ENCODE measurements at regions not wholly inside any gene's neighbourhood (a gene's known extent, or its start where the extent isn't known, plus 50 kb on each side); places are given as distances from the start of the nearest gene placed in this dataset.
"Not testable (repeated sequence)": the region's sequence is repeated elsewhere in the genome, so short reads cannot be mapped to it uniquely, and the experiment has no call there.

DNA sequence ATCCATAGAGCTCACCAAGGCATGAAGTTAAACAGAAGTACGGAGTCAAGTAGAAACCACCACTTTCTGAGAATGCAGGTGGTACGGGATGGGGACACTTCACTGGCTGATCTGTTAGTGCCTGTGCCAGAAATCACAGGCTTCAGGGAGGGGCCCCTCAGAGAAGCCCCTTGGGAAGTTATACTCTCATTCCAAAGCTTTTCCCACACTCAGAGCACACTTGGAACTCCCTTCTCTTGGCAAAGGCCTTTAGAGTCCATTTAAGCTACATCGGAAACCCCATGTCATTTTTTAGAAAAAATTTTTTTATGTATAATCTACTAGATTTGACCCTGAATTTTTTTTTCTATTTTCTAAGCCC is 80.7 kb upstream of the WASF3 start:
- H3K36me3 Mint-ChIP-seq, result no peaks in the 10 kb centered on the region
- H3K27ac Mint-ChIP-seq, result peak overlapping the region in 1 of 2 donors; percentile 72
- ATAC-seq (no peak), DNase-seq (ENCODE audit: low spot score in 2 of 2) (no peak)
- no peaks in the 10 kb centered on the region for H3K9me3 Mint-ChIP-seq

DNA sequence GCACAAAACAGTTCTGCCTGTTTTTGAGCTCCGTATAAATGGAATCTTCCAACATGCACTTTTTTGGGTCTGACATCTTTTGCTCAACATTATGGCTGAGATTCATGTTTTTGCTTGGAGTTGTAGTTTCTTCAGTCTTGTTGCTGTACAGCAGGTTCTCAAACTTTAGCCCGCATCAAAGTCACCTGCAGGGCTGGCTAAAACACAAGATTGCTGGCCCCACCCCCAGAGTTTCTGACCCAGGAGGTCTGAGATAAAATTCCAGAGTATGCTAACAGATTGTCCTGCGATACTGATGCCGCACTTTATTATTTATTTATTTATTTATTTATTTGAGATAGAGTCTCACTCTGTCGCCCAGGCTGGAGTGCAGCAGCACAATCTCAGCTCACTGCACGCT is 79.8 kb upstream of the WASF3 start:
- DNase-seq (ENCODE audit: low spot score in 2 of 2) (no peak), ATAC-seq (no peak)
- no peak overlapping the region for H3K27ac Mint-ChIP-seq
- H3K9me3 Mint-ChIP-seq, result no peaks in the 10 kb centered on the region
- no peaks in the 10 kb centered on the region for H3K36me3 Mint-ChIP-seq

DNA sequence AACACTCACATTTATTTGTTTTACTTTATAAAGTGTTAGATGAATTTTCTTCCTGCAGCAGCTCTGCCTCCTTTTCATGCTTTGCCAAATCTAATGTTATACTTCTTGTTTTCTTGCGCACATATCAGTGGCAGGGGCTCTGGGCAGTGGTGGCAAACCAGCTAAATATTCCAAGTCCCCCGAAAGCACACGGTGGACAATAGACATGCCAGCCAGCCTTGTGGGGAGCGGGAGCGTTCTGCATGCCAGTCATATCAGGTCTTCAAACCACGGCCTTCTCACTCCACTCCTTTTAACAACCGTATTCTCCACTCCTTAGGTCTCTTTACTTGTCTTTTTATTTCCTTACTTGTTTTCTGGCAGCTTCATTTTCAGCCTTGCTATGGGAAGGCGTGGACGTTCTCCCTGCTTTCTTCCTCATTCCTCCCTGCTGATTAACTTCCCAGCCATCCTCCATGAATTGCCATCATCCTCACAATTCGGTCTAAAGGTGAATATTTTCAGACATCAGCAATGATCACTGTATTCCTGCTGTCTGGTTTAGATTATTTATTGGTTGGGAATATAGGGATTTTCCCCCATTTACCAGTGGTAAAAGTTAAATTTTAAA is 77.1 kb upstream of the WASF3 start:
- peak overlapping the region in 1 of 2 donors; percentile 43 for H3K27ac Mint-ChIP-seq
- ATAC-seq (no peak), DNase-seq (ENCODE audit: low spot score in 2 of 2) (no peak)
- H3K9me3 Mint-ChIP-seq, result no peaks in the 10 kb centered on the region
- no peaks in the 10 kb centered on the region for H3K36me3 Mint-ChIP-seq

DNA sequence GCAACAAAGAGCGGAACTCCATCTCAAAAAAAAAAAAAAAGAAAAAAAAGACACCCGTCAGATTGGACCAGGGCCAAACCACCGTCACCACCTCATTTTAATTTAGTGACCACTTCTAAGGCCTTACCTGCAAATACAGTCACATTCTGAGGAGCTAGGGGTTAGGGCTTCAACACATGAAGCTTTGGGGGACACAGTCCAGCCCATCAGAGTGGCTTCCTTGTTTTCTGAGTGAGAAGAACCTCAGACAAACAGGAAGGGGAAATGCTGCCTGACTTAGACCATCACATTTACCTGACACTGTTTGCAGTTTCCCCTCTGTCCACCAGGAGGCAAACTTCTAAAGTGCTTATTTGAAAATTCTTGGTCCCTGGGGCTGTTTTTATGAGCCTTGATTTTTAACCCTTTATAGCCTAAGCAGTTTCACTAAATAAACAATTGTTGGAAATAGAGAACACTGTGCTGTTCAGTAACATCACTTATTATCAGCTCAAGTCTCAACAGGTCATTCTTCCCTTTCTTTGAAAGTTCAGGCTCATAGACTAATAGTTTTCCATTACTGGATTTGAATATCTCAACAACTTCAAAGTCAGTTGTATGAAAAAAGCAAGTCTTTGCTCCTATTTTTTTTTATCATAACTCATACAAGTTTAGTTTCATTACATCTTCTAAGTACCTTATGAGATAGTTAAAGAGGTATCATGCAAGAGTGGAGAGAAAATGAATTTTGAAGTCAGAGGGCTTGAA is 74.9 kb upstream of the WASF3 start:
- DNase-seq (ENCODE audit: low spot score in 2 of 2), result peak in 1 of 2 donors; percentile 65
- Mint-ChIP-seq H3K27ac (peak overlapping the region in 1 of 2 donors; percentile 14), H3K9me3 (no peaks in the 10 kb centered on the region), H3K36me3 (no peaks in the 10 kb centered on the region)
- peak; percentile 77 to 93 for ATAC-seq

DNA sequence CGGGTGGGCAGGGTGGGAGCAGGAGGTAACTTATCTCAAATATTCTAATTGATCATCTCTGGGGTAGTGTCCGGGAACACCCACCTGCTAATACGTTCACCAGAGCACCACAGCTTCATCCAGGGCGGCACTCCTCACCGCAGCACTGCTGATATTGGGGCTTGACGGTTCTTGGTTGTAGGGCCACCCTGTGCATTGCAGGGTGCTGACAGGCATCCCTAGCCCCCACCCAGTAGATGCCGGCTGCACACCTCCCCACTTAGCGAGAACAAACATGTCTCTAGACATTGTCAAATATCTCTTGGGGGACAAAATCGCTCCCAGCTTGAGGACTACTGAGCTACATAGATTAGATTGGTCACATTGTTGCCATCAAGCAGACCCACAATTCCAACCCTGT is 73.9 kb upstream of the WASF3 start:
- no peaks in the 10 kb centered on the region for H3K36me3 Mint-ChIP-seq
- no peak for DNase-seq (ENCODE audit: low spot score in 2 of 2)
- no peak for ATAC-seq
- no peaks in the 10 kb centered on the region for H3K9me3 Mint-ChIP-seq
- H3K27ac Mint-ChIP-seq, result no peak overlapping the region

DNA sequence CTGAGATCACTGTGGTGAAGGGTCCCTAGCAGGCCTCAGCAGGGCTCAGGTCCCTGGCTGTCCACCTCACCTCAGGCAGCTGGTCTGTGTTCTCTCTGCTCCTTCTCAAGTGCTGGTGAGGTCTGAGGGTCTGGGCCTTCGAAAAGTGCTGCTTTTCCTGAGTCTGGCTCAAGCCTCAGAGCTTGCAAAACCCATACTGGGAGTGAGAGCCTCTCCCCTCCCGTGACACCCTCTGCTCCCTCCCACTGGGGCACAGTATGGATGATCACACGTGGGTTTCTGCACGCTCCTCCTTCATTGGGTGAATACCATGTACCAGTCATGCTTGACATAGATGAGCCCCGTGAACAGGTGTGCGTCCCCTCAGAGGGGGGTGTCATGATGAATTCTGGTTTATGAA is 73.3 kb upstream of the WASF3 start:
- DNase-seq (ENCODE audit: low spot score in 2 of 2) (no peak), ATAC-seq (no peak)
- H3K27ac Mint-ChIP-seq, result no peak overlapping the region
- H3K9me3 Mint-ChIP-seq, result no peaks in the 10 kb centered on the region
- H3K36me3 Mint-ChIP-seq, result no peaks in the 10 kb centered on the region

DNA sequence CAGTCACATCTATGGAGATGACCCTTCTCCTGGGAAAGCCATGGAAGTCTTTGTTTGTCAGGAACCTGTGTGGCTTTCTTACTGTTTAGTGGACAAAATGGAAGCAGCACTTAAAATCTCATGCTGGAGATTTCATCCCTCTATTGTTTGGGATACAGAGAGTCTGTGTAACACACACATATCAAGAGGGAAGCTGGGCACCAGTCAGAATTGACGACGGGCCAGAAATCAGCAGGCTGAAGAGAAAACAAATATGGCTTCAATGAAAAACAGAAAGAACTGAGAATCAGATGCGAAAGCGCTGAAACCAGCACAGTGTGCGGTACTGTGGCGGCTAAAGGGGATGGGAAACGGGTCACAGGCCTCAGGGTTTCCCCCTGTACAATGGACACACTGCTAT is 72.2 kb upstream of the WASF3 start:
- Mint-ChIP-seq H3K9me3 (no peaks in the 10 kb centered on the region), H3K36me3 (no peaks in the 10 kb centered on the region), H3K27ac (no peak overlapping the region)
- DNase-seq (ENCODE audit: low spot score in 2 of 2) (no peak), ATAC-seq (no peak)

DNA sequence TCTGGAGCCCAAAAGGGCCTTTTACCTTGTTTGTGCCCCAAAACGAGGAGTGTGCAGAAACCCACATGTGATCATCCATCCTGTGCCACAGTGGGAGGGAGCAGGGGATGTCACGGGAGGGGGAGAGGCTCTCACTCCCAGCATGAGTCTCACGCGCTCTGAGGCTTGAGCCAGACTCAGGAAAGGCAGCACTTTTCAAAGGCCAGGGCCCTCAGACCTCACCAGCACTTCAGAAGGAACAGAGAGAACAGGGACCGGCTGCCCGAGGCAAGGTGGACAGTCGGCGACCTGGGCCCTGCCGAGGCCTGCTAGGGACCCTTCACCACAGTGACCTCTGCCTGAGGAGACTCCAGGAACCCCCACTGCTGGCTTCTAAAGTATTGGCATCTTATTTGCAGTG is 71.7 kb upstream of the WASF3 start:
- ATAC-seq, result no peak
- DNase-seq (ENCODE audit: low spot score in 2 of 2), result no peak
- H3K9me3 Mint-ChIP-seq, result no peaks in the 10 kb centered on the region
- H3K36me3 Mint-ChIP-seq, result no peaks in the 10 kb centered on the region
- H3K27ac Mint-ChIP-seq, result no peak overlapping the region

DNA sequence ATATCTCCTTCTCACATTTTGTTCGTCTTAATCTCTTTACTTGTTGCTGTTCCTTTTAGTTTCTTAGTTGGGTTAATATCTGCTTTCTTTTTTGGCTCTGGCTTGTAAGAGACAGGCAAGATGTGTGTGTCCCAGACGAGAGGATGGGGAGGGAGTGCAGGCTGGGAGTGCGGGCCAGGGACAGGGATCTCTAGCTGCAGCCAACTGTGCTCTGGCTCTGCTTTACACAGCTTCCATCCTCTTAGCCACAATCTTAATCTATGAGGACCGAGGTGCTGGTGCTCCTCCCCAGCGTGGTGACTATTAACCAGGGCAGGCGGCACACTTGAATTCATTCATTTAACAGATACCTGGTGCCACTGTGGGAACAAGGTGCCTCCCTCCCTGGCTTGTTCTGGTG is 70.9 kb upstream of the WASF3 start:
- Mint-ChIP-seq H3K36me3 (no peaks in the 10 kb centered on the region), H3K27ac (no peak overlapping the region), H3K9me3 (no peaks in the 10 kb centered on the region)
- DNase-seq (ENCODE audit: low spot score in 2 of 2) (no peak), ATAC-seq (no peak)

DNA sequence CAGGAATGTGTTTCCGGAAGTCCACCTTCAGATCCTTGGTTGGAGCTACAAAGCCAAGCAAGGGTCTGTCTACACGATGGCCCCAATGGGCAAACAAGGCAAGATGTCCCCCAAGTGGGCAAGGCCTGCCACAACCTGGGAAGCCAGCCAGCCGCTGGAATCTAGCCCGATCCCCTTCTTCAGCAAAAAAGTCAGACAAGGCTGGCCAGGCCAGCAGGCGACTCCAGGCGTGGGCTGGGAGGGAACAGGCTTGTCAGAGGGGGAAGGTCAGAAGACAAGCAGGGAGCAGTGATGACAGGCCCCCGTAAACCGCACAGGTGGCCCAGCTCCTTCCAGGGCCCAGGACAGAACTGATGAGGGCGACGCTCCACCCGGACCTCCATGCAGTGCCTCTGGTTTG is 69.7 kb upstream of the WASF3 start:
- Mint-ChIP-seq H3K36me3 (no peaks in the 10 kb centered on the region), H3K27ac (no peak overlapping the region), H3K9me3 (no peaks in the 10 kb centered on the region)
- ATAC-seq (no peak), DNase-seq (ENCODE audit: low spot score in 2 of 2) (no peak)

DNA sequence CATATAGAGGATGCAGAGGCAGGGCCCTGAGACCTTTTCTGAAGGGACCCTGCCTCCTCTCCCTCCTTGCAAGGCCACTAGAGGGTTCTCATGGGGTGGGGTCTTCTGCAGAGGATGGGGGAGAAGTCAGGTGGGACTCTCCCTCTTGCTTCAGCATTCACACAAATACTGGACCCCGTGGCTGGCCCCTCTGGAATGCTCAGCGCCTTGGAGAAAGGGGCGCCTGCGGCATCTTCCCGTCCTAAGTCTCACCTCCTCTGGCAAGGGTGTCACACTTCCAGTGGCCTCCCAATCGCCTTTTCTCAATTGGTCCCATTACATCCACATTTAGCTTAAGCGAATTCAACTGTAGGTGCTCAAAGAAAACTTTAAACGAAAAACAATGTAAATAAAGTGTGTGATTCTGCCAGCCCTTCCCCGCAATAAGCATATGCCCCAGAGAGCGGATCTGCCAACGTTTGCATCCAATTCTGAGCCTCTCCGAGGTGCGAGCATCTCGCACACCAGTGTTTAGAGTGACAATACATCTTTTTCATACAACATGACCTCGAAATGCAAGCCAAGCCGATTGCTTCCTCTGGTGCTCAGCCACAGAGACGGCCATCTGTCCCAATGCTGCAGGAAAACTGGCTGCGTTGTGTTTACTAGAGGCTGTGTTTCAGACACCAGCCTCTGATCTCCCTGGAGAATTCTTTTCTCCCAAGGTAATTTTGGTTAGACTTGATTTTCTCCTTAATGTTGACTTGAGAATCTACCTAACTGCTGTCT is 69.1 kb upstream of the WASF3 start:
- Mint-ChIP-seq H3K27ac (no peak overlapping the region), H3K9me3 (no peaks in the 10 kb centered on the region), H3K36me3 (no peaks in the 10 kb centered on the region)
- ATAC-seq (no peak), DNase-seq (ENCODE audit: low spot score in 2 of 2) (no peak)

DNA sequence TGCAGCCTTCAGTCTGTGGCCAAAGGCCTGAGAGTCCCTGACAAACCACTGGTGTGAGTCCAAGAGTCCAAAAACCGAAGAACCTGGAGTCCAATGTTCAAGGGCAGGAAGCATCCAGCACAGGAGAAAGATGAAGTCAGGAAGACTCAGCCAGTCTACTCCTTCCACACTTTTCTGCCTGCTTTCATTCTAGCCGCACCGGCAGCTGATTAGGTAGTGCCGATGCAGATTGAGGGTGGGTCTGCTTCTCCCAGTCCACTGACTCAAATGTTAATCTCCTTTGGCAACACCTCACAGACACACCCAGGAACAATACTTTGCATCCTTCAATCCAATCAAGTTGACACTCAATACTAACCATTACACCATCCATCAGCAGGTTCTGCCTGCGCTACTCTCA is 65.2 kb upstream of the WASF3 start:
- not testable (repeated sequence) for H3K9me3 Mint-ChIP-seq; H3K27ac Mint-ChIP-seq; ATAC-seq; H3K36me3 Mint-ChIP-seq; DNase-seq (ENCODE audit: low spot score in 2 of 2)

DNA sequence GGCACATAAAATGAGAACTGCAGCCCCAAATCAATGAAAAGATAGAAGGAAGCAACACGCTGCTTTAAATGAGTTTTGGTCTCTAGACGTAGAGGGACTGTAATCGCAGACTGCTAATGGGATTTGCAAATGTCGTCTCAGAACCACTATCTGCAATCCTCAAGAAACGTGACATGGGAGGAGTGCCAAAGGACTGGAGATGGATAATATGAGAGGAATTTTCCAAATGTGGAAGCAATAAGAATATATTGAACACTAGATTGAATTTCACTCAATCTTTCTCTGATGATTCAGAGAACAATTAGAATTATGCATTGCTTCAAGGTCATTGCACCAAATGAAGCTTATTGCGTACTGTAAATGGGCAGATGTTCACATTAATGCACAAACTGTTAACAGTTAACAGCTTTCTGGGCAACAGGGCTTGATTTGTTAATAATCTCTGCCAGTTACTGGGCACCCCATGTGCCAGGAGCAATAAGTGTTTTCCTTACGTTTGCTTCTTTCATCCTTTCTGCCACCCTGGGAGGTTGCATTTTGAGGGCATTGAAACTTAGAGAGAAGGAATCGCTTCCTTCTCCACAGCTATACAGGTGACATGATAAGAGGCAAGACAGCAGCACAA is 62.8 kb upstream of the WASF3 start:
- ATAC-seq (no peak), DNase-seq (ENCODE audit: low spot score in 2 of 2) (no peak)
- Mint-ChIP-seq H3K27ac (no peak overlapping the region), H3K9me3 (no peaks in the 10 kb centered on the region), H3K36me3 (no peaks in the 10 kb centered on the region)

DNA sequence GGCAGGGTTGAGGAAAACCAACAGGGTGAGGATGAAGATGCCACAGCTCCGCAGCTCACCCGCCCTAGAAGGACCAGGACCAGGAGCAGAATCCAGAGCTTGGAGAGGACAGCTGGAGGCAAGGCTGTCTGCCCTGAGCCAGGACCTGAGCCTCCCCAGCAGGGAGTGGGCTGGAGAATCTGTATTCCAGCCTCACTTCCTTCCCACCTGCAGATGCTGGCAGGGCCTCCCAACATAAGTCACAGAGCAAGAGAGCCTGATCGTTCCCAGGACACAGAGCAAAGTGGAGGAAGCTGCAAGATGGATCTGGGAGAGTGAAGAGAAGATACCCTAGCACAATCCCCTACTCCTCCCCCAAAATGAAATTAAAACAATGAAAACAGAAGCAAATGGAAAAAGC is 61.7 kb upstream of the WASF3 start:
- H3K27ac Mint-ChIP-seq, result no peak overlapping the region
- no peak for DNase-seq (ENCODE audit: low spot score in 2 of 2)

DNA sequence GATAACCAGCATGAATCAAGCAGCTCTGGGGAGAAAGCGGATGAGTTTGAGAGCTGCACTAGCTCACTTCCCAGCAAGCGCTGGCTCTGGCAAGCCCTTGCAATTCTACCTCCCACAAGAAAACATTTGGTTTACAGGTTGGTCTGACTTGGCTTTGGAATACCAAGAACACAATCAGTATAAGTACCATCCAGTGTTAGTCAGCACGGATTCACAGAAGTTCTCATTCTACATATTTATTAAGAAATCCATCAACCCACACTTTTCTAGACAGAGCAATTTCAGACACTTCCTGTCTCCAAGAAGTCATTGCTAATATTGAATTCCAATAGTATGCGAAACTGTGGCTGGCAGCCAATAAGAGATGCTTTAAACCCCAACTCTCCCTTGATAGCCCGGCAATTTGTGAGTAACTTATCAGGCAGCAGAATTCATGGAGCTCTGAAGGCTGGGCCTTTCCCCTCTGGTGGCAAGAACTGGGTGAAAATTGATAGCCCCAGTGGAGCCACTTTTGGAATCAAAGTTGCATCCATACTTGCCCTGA is 59.4 kb upstream of the WASF3 start:
- H3K9me3 Mint-ChIP-seq, result no peaks in the 10 kb centered on the region

More for the DNA sequence above, 61.7 kb upstream of the WASF3 start:
- Mint-ChIP-seq H3K36me3 (no peaks in the 10 kb centered on the region), H3K9me3 (no peaks in the 10 kb centered on the region)
- ATAC-seq, result no peak

DNA sequence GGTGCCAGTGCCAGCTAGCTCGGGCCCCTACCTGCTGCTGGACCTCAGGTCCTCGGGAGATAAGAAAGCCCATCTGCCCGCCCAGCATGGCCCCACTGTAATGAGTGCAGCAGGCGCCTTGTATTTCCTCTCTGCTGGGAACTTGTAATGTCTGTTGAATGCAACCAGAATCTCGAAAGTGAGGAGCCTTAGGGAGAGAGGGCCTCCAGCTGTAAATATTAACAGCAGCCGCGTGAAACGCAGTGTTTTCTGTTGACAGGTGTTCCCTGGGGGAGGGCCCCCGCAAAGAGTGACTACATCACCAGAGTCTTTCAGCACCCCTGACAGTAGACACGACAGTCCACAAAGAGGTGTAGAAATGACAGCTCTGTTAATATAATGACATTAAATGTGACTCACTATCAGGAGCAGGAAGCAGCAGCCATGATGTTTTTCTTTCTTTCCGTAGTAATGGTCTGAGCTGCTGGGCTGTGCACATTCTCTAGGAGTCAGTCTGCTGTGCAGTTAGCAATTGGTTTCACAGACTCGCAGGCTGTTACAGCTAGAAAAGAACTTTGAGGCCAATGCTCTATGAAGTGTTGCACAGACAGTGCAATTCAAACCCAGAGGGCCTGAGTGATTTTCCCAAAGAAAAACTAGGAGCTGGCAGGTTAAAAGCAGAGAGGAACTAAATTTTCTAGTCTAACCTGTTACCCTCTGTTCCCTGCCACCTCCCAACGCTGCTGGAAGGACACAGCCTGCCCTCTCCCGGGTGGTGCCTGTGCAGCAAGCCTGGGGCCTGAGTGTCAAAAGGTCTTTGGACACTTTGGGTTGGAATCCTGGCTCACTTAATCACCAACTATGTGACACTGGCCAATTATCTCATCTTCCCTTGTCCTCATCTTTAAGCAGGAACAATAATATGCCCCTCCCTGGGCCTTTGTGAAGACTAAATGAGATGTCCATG is 58.6 kb upstream of the WASF3 start:
- no peaks in the 10 kb centered on the region for H3K9me3 Mint-ChIP-seq
- H3K27ac Mint-ChIP-seq, result no peak overlapping the region
- ATAC-seq (no peak), DNase-seq (ENCODE audit: low spot score in 2 of 2) (no peak)
- no peaks in the 10 kb centered on the region for H3K36me3 Mint-ChIP-seq

More for the DNA sequence above, 59.4 kb upstream of the WASF3 start:
- Mint-ChIP-seq H3K27ac (no peak overlapping the region), H3K36me3 (no peaks in the 10 kb centered on the region)
- DNase-seq (ENCODE audit: low spot score in 2 of 2) (no peak), ATAC-seq (no peak)
